H1 (cell line): ENCODE measurements at regions not wholly inside any gene's neighbourhood (a gene's known extent, or its start where the extent isn't known, plus 50 kb on each side); places are given as distances from the start of the nearest gene placed in this dataset.

Experiments used
- CTCF ChIA-PET: fragments of 300-600 bp; sonication (Branson Sonifier 250); formaldehyde crosslinking; loops from one replicate; lab custom pipeline; 2021; ENCODE audit not compliant: partially characterized antibody; lab: Charles Lee
- POLR2A ChIA-PET: fragments of 300-600 bp; sonication (Branson Sonifier 250); formaldehyde crosslinking; loops from one replicate; lab custom pipeline; 2021; ENCODE audit warnings: inconsistent platforms; ENCODE audit not compliant: partially characterized antibody; lab: Charles Lee
- DNase-seq, 2 experiments: peaks; one replicate each; pipeline versions ENCODE4 v3.0.0 to v3.0.0-alpha.2; 2010 to 2022; ENCODE audit warnings: low spot score in 2 of 2, low read depth in 1 of 2, mixed read lengths in 1 of 2
- FAIRE-seq: peaks from 2 replicates; lab custom pipeline; 2011; peaks lifted over from hg19 to GRCh38; lab: Jason Lieb, UNC
- H2AFZ ChIP-seq: 2 replicates; pipeline ENCODE4 v1.8.1; 2012; ENCODE audit warnings: low read length, inconsistent platforms
- H2AK5ac ChIP-seq: 2 replicates; pipeline ENCODE4 v1.6.1; 2013; ENCODE audit warnings: low read depth, low read length
- H2BK120ac ChIP-seq: replicated peaks from 2 replicates; pipeline ENCODE3; 2013; ENCODE audit warnings: low read depth, low read length, inconsistent platforms
- H2BK12ac ChIP-seq: 2 replicates; pipeline ENCODE4 v1.6.1; 2013; ENCODE audit warnings: low read depth, low read length
- H2BK15ac ChIP-seq: 2 replicates; pipeline ENCODE4 v1.6.1; 2013; ENCODE audit warnings: low read length
- H2BK20ac ChIP-seq: 2 replicates; pipeline ENCODE4 v1.6.1; 2013; ENCODE audit warnings: low read length
- H2BK5ac ChIP-seq: 2 replicates; pipeline ENCODE4 v1.6.1; 2013; ENCODE audit warnings: low read depth, low read length
- H3K14ac ChIP-seq: 2 replicates; pipeline ENCODE4 v1.6.1; 2013; ENCODE audit warnings: inconsistent platforms; ENCODE audit not compliant: insufficient read length
- H3K18ac ChIP-seq: 2 replicates; pipeline ENCODE4 v1.6.1; 2013; ENCODE audit warnings: low read length; ENCODE audit errors: extremely low read depth
- H3K23ac ChIP-seq: 2 replicates; pipeline ENCODE4 v1.6.1; 2013; ENCODE audit warnings: inconsistent platforms; ENCODE audit not compliant: insufficient read length
- H3K23me2 ChIP-seq: 2 replicates; pipeline ENCODE4 v1.6.1; 2013; ENCODE audit warnings: low read depth, low read length
- H3K27ac ChIP-seq: 2 replicates; pipeline ENCODE4 v1.6.1; 2011; ENCODE audit warnings: low read depth, low read length, inconsistent platforms
- H3K27me3 ChIP-seq, 4 experiments: replicated peaks in 1 of 4; 1 replicate in 1 of 4; 2 replicates in 3 of 4; pipeline versions ENCODE4 v1.6.1 to v1.8.1; 2011 to 2013; ENCODE audit warnings: low read length in 3 of 4, mild to moderate bottlenecking in 3 of 4, inconsistent platforms in 2 of 4, mixed read lengths in 2 of 4, moderate library complexity in 1 of 4; ENCODE audit not compliant: control insufficient read depth in 3 of 4, insufficient read depth in 3 of 4; ENCODE audit errors: extremely low read depth in 1 of 4
- H3K36me3 ChIP-seq, 4 experiments: 2 replicates each; pipeline versions ENCODE4 v1.6.1 to v1.8.1; 2011 to 2013; ENCODE audit warnings: mild to moderate bottlenecking in 4 of 4, low read length in 3 of 4, moderate library complexity in 2 of 4, control low read depth in 1 of 4, inconsistent platforms in 1 of 4; ENCODE audit not compliant: insufficient read depth in 4 of 4, control insufficient read depth in 2 of 4
- H3K4ac ChIP-seq: replicated peaks from 2 replicates; pipeline ENCODE3; 2013; ENCODE audit warnings: low read length, low read depth, mixed read lengths, inconsistent platforms; ENCODE audit not compliant: insufficient read length
- H3K4me1 ChIP-seq, 4 experiments: replicated peaks in 1 of 4; 1 replicate in 1 of 4; 2 replicates in 3 of 4; pipeline versions ENCODE4 v1.6.1 to v1.8.1; 2011 to 2013; ENCODE audit warnings: low read length in 3 of 4, inconsistent platforms in 2 of 4, mixed read lengths in 1 of 4; ENCODE audit not compliant: insufficient read depth in 4 of 4, control insufficient read depth in 3 of 4
- H3K4me2 ChIP-seq, 2 experiments: 2 replicates each; pipeline versions ENCODE4 v1.6.1 to v1.8.1; 2011 to 2013; ENCODE audit warnings: low read depth in 2 of 2, low read length in 2 of 2, control low read depth in 1 of 2, inconsistent platforms in 1 of 2, mild to moderate bottlenecking in 1 of 2; ENCODE audit not compliant: insufficient read depth in 1 of 2
- H3K4me3 ChIP-seq, 4 experiments: fragments of 200-600, 300-600 bp in 1 of 4; sonication (generic), shearing (Covaris generic), sonication (Bioruptor Twin) in 1 of 4; 2 replicates each; pipeline versions ENCODE4 v1.5.1 to v1.8.1; 2011 to 2016; ENCODE audit warnings: low read length in 4 of 4, low read depth in 3 of 4, control low read depth in 2 of 4, inconsistent platforms in 2 of 4, mild to moderate bottlenecking in 2 of 4, mixed read lengths in 1 of 4, moderate library complexity in 1 of 4; ENCODE audit not compliant: insufficient read depth in 2 of 4; ENCODE audit errors: extremely low read depth in 1 of 4
- H3K56ac ChIP-seq: replicated peaks from 2 replicates; pipeline ENCODE3; 2013; ENCODE audit warnings: low read depth, mild to moderate bottlenecking, mixed read lengths, low read length, inconsistent platforms; ENCODE audit not compliant: insufficient read length
- H3K79me1 ChIP-seq: 2 replicates; pipeline ENCODE4 v1.6.1; 2013; ENCODE audit warnings: low read depth, low read length, control low read depth
- H3K79me2 ChIP-seq, 2 experiments: 2 replicates each; pipeline versions ENCODE4 v1.6.1 to v1.8.1; 2012 to 2013; ENCODE audit warnings: low read length in 2 of 2, mild to moderate bottlenecking in 2 of 2, inconsistent platforms in 1 of 2; ENCODE audit not compliant: insufficient read depth in 2 of 2, control insufficient read depth in 1 of 2
- H3K9ac ChIP-seq, 4 experiments: replicated peaks in 1 of 4; 1 replicate in 1 of 4; 2 replicates in 3 of 4; pipeline versions ENCODE4 v1.6.1 to v1.8.1; 2011 to 2013; ENCODE audit warnings: low read depth in 3 of 4, low read length in 3 of 4, control low read depth in 2 of 4, mild to moderate bottlenecking in 2 of 4, moderate library complexity in 2 of 4, inconsistent platforms in 1 of 4; ENCODE audit errors: extremely low read depth in 1 of 4
- H3K9me3 ChIP-seq, 2 experiments: 2 replicates each; pipeline versions ENCODE4 v1.6.1 to v1.8.1; 2012 to 2013; ENCODE audit warnings: mild to moderate bottlenecking in 2 of 2, moderate library complexity in 2 of 2, control low read depth in 1 of 2, inconsistent platforms in 1 of 2, low read depth in 1 of 2, low read length in 1 of 2, mixed read lengths in 1 of 2; ENCODE audit not compliant: insufficient read depth in 2 of 2
- H4K20me1 ChIP-seq, 2 experiments: replicated peaks in 1 of 2; 2 replicates each; pipeline versions ENCODE3 to v1.8.1; 2011 to 2013; ENCODE audit warnings: inconsistent platforms in 2 of 2, low read length in 2 of 2, mild to moderate bottlenecking in 1 of 2; ENCODE audit not compliant: insufficient read depth in 2 of 2, control insufficient read depth in 1 of 2
- H4K5ac ChIP-seq: 2 replicates; pipeline ENCODE4 v1.6.1; 2013; ENCODE audit warnings: low read length, low read depth, mixed read lengths, inconsistent platforms; ENCODE audit not compliant: insufficient read length
- H4K8ac ChIP-seq: 2 replicates; pipeline ENCODE4 v1.8.0; 2013; ENCODE audit warnings: mild to moderate bottlenecking, moderate library complexity, low read length, inconsistent platforms; ENCODE audit not compliant: insufficient read depth; ENCODE audit errors: extremely low read depth
- H4K91ac ChIP-seq: replicated peaks from 2 replicates; pipeline ENCODE3; 2013; ENCODE audit warnings: low read length, mixed read lengths, inconsistent platforms; ENCODE audit not compliant: insufficient read length
- BRCA1 ChIP-seq: IDR thresholded peaks from 2 replicates; pipeline ENCODE4 v1.6.1; 2012; ENCODE audit warnings: low read depth, low read length, improper control_type of control experiment
- EP300 ChIP-seq, 2 experiments: IDR thresholded peaks; 1 replicate in 1 of 2; 2 replicates in 1 of 2; pipeline ENCODE4 v1.6.1; 2011 to 2012; ENCODE audit warnings: low read depth in 2 of 2, low read length in 2 of 2, mild to moderate bottlenecking in 2 of 2, borderline replicate concordance in 1 of 2, inconsistent platforms in 1 of 2, moderate library complexity in 1 of 2
- EZH2 ChIP-seq: fragments of 200-600 bp; sonication (generic); IDR thresholded peaks from 2 replicates; pipeline ENCODE4 v1.7.1; 2012; ENCODE audit warnings: low read depth, mild to moderate bottlenecking, moderate library complexity, low read length, inconsistent platforms; ENCODE audit not compliant: severe bottlenecking
- JUN ChIP-seq: IDR thresholded peaks from 2 replicates; pipeline ENCODE4 v1.6.1; 2011; ENCODE audit warnings: low read depth, mild to moderate bottlenecking, improper control_type of control experiment, low read length
- JUND ChIP-seq: IDR thresholded peaks from 2 replicates; pipeline ENCODE4 v1.6.1; 2011; ENCODE audit warnings: mild to moderate bottlenecking, improper control_type of control experiment, low read length
- KDM5A ChIP-seq: fragments of 200-600 bp; IDR thresholded peaks from 2 replicates; pipeline ENCODE4 v1.7.1; 2012; ENCODE audit warnings: mild to moderate bottlenecking, low read length, inconsistent platforms, mixed read lengths
- RAD21 ChIP-seq, 2 experiments: IDR thresholded peaks in 1 of 2; conservative IDR thresholded peaks in 1 of 2; 2 replicates each; pipeline ENCODE4 v1.6.1; 2011; ENCODE audit warnings: low read depth in 2 of 2, low read length in 2 of 2, improper control_type of control experiment in 1 of 2, inconsistent platforms in 1 of 2, mild to moderate bottlenecking in 1 of 2, moderate library complexity in 1 of 2
- SIRT6 ChIP-seq: IDR thresholded peaks from one replicate; pipeline ENCODE4 v1.7.1; 2012; ENCODE audit warnings: low read length, inconsistent platforms
- SRF ChIP-seq: IDR thresholded peaks from 2 replicates; pipeline ENCODE4 v1.6.1; 2011; ENCODE audit warnings: mild to moderate bottlenecking, low read depth, low read length, moderate library complexity
- SUZ12 ChIP-seq: fragments of 200-600 bp; sonication (generic); IDR thresholded peaks from 2 replicates; pipeline ENCODE4 v1.6.1; 2012; ENCODE audit warnings: mild to moderate bottlenecking, inconsistent platforms, low read length, moderate library complexity, mixed read lengths
- USF2 ChIP-seq: IDR thresholded peaks from 2 replicates; pipeline ENCODE4 v1.6.1; 2011; ENCODE audit warnings: low read length, improper control_type of control experiment
- ZNF274 ChIP-seq: IDR thresholded peaks from 2 replicates; pipeline ENCODE4 v1.7.0; 2012; ENCODE audit warnings: low read length, borderline replicate concordance; ENCODE audit errors: extremely low read depth
- WGBS, 2 experiments: shearing (Covaris generic) in 1 of 2; methylation state at CpG; one replicate each; pipeline versions ENCODE4 v1.1.6 to v1.1.7; 2013 to 2015; ENCODE audit warnings: low lambda C conversion rate in 2 of 2, mixed read lengths in 2 of 2, inconsistent platforms in 1 of 2, low coverage in 1 of 2, missing lambda C conversion rate in 1 of 2; ENCODE audit not compliant: insufficient replicate concordance in 2 of 2, insufficient coverage in 1 of 2, insufficient read length in 1 of 2; ENCODE audit errors: extremely low coverage in 1 of 2, missing lambda C conversion rate in 1 of 2; 5-methylcytosine and 5-hydroxymethylcytosine counted together
- TF ChIP-seq, protein P1 (sequence below): IDR thresholded peaks from 2 replicates; pipeline ENCODE4 v1.6.1; 2012; ENCODE audit warnings: inconsistent platforms

GRCh38 chr16:17901309-17901708 lies 430.5 kb upstream of the XYLT1 start:
- no peaks in the 10 kb centered on the region for H4K20me1 ChIP-seq
- CTCF ChIA-PET, result interaction anchor here (1.2 to 2.4 kb wide), 2 partner anchors 8 to 15 kb away, joined by 3 to 7 read pairs; no protein-coding TSS in a partner anchor
- no peak for TF ChIP-seq ZNF274
- TF ChIP-seq SRF, result no peak
- TF ChIP-seq USF2, result no peak
- no peak for TF ChIP-seq JUN
- TF ChIP-seq JUND, result no peak
- no peak for TF ChIP-seq EZH2
- TF ChIP-seq RAD21 (IDR thresholded peaks at IDR 0.05 in 1 of 2, conservative IDR thresholded peaks at IDR 0.05 in 1 of 2; ENCODE audit: low read depth in 2 of 2, low read length in 2 of 2), result no peak
- no peak for TF ChIP-seq SIRT6
- TF ChIP-seq KDM5A, result no peak
- TF ChIP-seq BRCA1, result no peak
- no peak for TF ChIP-seq SUZ12
- TF ChIP-seq, protein P1, sequence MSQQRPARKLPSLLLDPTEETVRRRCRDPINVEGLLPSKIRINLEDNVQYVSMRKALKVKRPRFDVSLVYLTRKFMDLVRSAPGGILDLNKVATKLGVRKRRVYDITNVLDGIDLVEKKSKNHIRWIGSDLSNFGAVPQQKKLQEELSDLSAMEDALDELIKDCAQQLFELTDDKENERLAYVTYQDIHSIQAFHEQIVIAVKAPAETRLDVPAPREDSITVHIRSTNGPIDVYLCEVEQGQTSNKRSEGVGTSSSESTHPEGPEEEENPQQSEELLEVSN, result no peak
- no peak for TF ChIP-seq EP300 (IDR thresholded peaks at IDR 0.05; ENCODE audit: borderline replicate concordance in 1 of 2, low read depth in 2 of 2, low read length in 2 of 2)

More at GRCh38 chr16:17901309-17901708, 430.5 kb upstream of the XYLT1 start:
- Histone ChIP-seq H2AFZ (no peak overlapping the region), H3K56ac (no peak overlapping the region), H2BK20ac (no peak overlapping the region), H3K79me1 (no peaks in the 10 kb centered on the region), H3K4me1 (no peaks in the 10 kb centered on the region), H3K4ac (no peak overlapping the region), H2BK5ac (no peak overlapping the region), H4K5ac (no peak overlapping the region), H4K91ac (no peak overlapping the region), H2BK120ac (no peak overlapping the region), H3K23me2 (no peaks in the 10 kb centered on the region), H3K27me3 (no peaks in the 10 kb centered on the region), H3K18ac (no peak overlapping the region), H3K14ac (no peak overlapping the region), H3K23ac (no peak overlapping the region), H3K27ac (no peak overlapping the region), H2BK12ac (no peak overlapping the region), H4K8ac (no peak overlapping the region), H2BK15ac (no peak overlapping the region), H2AK5ac (no peak overlapping the region), H3K4me2 (no peak overlapping the region), H3K4me3 (no peak overlapping the region), H3K36me3 (no peaks in the 10 kb centered on the region), H3K9me3 (peaks cover 3 to 15% of the 10 kb centered on the region in 2 experiments; a peak in 2 of 4 replicates), H3K79me2 (no peaks in the 10 kb centered on the region), H3K9ac (no peak overlapping the region)
- POLR2A ChIA-PET, result no interaction called here
- DNase-seq (no peak), FAIRE-seq (no peak)
- WGBS, 2 experiments, result 89% methylated on average over 1 of the region's 1 CpG; no CpG with 5 or more reads in 1 of the 2 experiments
